ENCODE measurements at regions not wholly inside any gene's neighbourhood (a gene's known extent, or its start where the extent isn't known, plus 50 kb on each side); places are given as distances from the start of the nearest gene placed in this dataset.
A peak's percentile ranks its signal among the peaks of the same experiment; 100 is the strongest.

DNA sequence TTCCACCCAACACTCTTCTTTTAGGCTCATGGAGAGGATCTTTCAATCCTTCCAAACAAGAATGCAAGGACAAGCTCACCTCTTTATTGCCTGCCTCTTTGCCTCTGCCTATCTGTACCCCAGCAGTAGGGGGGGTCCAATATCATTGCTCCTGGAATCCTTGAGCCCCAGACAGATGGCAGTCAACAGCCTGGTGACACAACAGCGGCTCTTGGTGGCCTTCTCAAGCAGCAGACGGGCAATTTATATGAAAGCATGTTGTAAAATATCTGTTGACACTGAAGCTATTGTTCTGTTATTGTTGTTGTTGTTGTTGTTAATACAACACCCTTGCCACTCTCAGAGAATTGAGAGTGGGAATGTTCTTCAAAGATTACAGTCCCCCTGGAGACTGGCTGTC lies 480.0 kb upstream of the CADM1 start:
- Histone ChIP-seq H3K27me3 (replicated peaks; ENCODE audit: insufficient read depth) (no peaks in the 10 kb centered on the region), H3K27ac (no peak overlapping the region), H3K36me3 (no peaks in the 10 kb centered on the region), H3K4me1 (replicated peaks) (no peaks in the 10 kb centered on the region), H3K4me3 (no peak overlapping the region), H3K9me3 (no peaks in the 10 kb centered on the region)
- no peak for DNase-seq (ENCODE audit: low spot score)
- intact Hi-C loops (cut with DNase I), result no loop called here
- no peak for TF ChIP-seq POLR2A (IDR thresholded peaks at IDR 0.05)
- TF ChIP-seq, protein P1, sequence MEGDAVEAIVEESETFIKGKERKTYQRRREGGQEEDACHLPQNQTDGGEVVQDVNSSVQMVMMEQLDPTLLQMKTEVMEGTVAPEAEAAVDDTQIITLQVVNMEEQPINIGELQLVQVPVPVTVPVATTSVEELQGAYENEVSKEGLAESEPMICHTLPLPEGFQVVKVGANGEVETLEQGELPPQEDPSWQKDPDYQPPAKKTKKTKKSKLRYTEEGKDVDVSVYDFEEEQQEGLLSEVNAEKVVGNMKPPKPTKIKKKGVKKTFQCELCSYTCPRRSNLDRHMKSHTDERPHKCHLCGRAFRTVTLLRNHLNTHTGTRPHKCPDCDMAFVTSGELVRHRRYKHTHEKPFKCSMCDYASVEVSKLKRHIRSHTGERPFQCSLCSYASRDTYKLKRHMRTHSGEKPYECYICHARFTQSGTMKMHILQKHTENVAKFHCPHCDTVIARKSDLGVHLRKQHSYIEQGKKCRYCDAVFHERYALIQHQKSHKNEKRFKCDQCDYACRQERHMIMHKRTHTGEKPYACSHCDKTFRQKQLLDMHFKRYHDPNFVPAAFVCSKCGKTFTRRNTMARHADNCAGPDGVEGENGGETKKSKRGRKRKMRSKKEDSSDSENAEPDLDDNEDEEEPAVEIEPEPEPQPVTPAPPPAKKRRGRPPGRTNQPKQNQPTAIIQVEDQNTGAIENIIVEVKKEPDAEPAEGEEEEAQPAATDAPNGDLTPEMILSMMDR (IDR thresholded peaks at IDR 0.05), result no peak
- no peak for TF ChIP-seq POLR2AphosphoS5 (IDR thresholded peaks at IDR 0.05)
- WGBS, result 96% methylated on average over 2 of the region's 2 CpGs

DNA sequence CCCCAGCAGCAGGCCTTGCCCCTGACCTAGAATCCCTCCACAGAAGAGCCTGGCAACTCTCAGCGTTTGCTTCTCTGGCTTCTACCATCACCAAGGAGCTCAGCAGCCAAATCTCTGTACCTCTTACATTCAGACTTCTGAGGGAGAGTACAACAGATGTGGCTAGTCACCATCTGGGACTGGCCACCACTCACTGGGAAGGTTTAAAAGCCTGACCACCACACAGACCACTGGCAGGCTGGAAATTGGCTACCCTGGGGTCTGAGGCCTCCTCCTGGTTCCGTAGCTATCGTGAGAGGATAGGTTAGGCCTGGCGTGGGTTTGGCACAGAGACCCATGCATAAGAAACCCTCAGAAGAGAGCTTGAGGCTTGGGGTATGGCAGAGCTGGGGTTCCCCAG lies 478.5 kb upstream of the CADM1 start:
- TF ChIP-seq POLR2A (IDR thresholded peaks at IDR 0.05) (no peak), POLR2AphosphoS5 (IDR thresholded peaks at IDR 0.05) (no peak)
- TF ChIP-seq, protein P1 (IDR thresholded peaks at IDR 0.05), result no peak
- intact Hi-C loops (cut with DNase I), result no loop called here
- H3K4me1 ChIP-seq (replicated peaks), result no peaks in the 10 kb centered on the region
- H3K36me3 ChIP-seq, result no peaks in the 10 kb centered on the region
- no peak for DNase-seq (ENCODE audit: low spot score)
- H3K9me3 ChIP-seq, result no peaks in the 10 kb centered on the region
- 85% methylated on average over 4 of the region's 4 CpGs for WGBS
- H3K4me3 ChIP-seq, result no peak overlapping the region
- no peaks in the 10 kb centered on the region for H3K27me3 ChIP-seq (replicated peaks; ENCODE audit: insufficient read depth)
- no peak overlapping the region for H3K27ac ChIP-seq

DNA sequence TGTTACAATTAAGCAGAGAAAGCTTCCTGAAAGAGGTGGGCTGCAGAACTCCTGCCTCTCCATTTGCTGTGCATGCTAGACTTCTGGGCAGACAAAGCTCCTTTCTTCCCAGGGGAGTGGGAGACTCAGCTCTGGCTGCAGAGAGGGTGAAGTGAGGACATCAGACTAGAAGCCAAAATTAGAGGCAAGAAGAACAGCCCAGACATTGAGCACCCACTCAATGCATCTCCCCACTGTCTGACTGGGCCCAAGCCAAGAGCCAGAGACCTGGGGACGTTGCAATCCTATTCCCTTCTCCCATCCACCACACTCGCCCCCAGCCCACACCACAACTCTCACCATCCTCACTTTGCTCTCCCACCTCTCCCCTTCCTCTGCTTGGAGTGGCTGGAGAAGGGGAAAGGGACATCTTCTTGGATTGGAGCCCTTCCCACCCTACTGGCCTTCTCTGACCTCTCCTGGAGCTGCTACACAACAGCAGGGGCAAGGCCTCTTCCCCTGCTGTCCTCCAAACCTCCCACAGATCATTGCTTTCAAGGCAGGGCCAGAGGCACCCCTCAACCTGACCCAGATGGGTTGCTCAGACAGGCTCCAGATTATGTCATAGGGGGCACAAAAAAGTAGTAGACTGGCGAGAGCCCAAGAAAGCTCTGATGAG lies 477.7 kb upstream of the CADM1 start:
- no peak for DNase-seq (ENCODE audit: low spot score)
- Histone ChIP-seq H3K27ac (no peak overlapping the region), H3K4me1 (replicated peaks) (no peaks in the 10 kb centered on the region), H3K4me3 (no peak overlapping the region), H3K9me3 (no peaks in the 10 kb centered on the region), H3K27me3 (replicated peaks; ENCODE audit: insufficient read depth) (no peaks in the 10 kb centered on the region), H3K36me3 (no peaks in the 10 kb centered on the region)
- intact Hi-C loops (cut with DNase I), result no loop called here
- TF ChIP-seq POLR2AphosphoS5 (IDR thresholded peaks at IDR 0.05) (no peak), POLR2A (IDR thresholded peaks at IDR 0.05) (no peak)
- TF ChIP-seq, protein P1 (IDR thresholded peaks at IDR 0.05), result no peak
- 76% methylated on average over 3 of the region's 3 CpGs for WGBS

DNA sequence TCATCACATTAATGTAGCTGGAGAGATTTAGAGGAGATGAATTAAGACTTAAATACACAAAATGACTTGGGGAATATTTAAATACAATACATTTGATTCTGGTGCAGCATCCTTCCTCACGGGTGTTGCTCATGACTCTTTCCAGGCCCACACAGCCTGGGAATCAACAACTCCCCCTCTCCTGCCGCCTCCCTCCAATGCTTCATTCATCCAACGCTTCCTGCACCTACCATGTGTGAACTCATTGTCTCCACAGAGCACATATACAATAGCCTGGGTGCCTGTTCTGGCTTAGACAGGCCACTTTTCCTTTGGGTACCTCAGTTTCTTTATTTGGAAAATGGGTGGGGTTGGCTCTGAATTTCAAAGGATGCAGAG lies 476.9 kb upstream of the CADM1 start:
- H3K4me3 ChIP-seq, result no peak overlapping the region
- H3K9me3 ChIP-seq, result no peaks in the 10 kb centered on the region
- DNase-seq (ENCODE audit: low spot score), result no peak
- no peaks in the 10 kb centered on the region for H3K36me3 ChIP-seq
- intact Hi-C loops (cut with DNase I), result no loop called here
- WGBS, result 68% methylated on average over 3 of the region's 3 CpGs
- TF ChIP-seq POLR2A (IDR thresholded peaks at IDR 0.05), result no peak
- no peak for TF ChIP-seq POLR2AphosphoS5 (IDR thresholded peaks at IDR 0.05)
- TF ChIP-seq, protein P1 (IDR thresholded peaks at IDR 0.05), result no peak
- no peak overlapping the region for H3K27ac ChIP-seq
- H3K27me3 ChIP-seq (replicated peaks; ENCODE audit: insufficient read depth), result no peaks in the 10 kb centered on the region
- H3K4me1 ChIP-seq (replicated peaks), result no peaks in the 10 kb centered on the region

DNA sequence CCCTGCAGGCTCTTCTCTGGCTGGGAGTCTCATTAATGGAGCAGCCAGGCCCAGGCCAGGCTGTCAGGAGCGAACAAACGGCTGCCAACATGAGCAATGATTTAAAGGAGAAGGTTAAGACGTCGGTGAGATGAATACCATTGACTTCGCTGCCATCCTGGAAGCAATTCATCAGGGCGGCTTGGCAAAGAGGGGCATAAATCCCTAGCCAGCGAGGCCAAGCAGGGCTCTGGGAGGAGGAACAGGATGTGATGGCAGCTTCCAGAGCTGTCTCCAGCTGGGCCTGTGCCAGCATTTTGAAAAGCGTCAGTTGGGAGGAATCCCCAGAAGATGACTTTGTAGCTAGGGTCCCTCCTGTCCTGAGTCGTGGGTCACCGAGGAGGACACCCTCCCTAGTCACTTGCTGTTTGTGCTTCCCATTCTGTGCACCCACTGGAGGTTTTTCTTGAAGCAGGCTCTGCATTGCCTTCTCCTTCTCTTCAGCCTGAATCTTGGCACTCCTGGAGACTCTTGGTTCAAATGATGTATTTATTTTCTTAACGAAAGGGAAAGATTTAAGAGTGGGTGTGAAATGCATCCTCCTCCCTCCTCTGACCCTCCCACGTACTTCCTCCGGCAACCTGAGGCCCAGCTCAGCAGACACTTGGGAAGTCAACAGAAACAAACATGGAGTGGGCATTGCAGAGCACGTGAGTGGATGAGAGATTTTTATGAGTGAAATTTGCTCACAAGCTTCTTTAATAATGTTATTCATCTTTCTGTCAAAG lies 476.3 kb upstream of the CADM1 start:
- DNase-seq (ENCODE audit: low spot score), result peak; percentile 13
- intact Hi-C loops (cut with DNase I), result no loop called here
- Histone ChIP-seq H3K4me3 (no peak overlapping the region), H3K27me3 (replicated peaks; ENCODE audit: insufficient read depth) (no peaks in the 10 kb centered on the region), H3K27ac (no peak overlapping the region), H3K4me1 (replicated peaks) (no peaks in the 10 kb centered on the region), H3K9me3 (no peaks in the 10 kb centered on the region), H3K36me3 (no peaks in the 10 kb centered on the region)
- TF ChIP-seq, protein P1 (IDR thresholded peaks at IDR 0.05), result no peak
- no peak for TF ChIP-seq POLR2AphosphoS5 (IDR thresholded peaks at IDR 0.05)
- no peak for TF ChIP-seq POLR2A (IDR thresholded peaks at IDR 0.05)
- 23% methylated on average over 14 of the region's 14 CpGs for WGBS

Measured in prostate gland (tissue), 2 donors.